ENCODE measurements at regions not wholly inside any gene's neighbourhood (a gene's known extent, or its start where the extent isn't known, plus 50 kb on each side); places are given as distances from the start of the nearest gene placed in this dataset.

DNA sequence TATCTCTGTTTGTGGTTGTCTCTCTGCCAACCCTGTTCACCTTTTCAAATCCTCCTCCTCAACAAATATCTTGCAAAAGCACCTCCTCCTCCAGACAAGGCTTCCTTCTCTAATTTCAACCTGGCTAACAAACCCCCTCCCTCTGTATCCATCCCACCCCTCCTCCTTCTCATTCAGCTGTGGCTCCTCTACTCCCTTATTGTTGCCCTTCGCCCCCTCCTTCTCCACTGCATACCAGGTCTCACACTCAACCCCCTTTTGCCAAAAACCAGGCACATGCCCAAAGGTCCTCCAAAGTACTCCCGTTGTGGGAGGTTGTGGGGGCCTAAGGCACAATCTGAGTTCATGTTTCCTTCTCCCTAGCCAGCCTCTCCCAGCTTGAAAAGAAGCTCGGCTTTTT lies 110.6 kb downstream of the JRKL start:
- BruUV-seq (replicated peaks) = no TSS peak
- H3K27me3 Mint-ChIP-seq (ENCODE audit: insufficient read depth, unreplicated experiment) = peaks cover 3% of the 10 kb centered on the region
- ChIA-PET POLR2A (no interaction called here), CTCF (no interaction called here)
- no peak overlapping the region for H3K27ac Mint-ChIP-seq (ENCODE audit: unreplicated experiment)
- no peak overlapping the region for H3K4me3 ChIP-seq (ENCODE audit: low read depth, low read length)
- H3K4me3 Mint-ChIP-seq (ENCODE audit: unreplicated experiment) = no peak overlapping the region
- intact Hi-C loops (cut with micrococcal nuclease; ENCODE audit: unreplicated experiment) = no loop called here
- H3K4me1 Mint-ChIP-seq (ENCODE audit: low read depth, unreplicated experiment) = no peaks in the 10 kb centered on the region
- no peaks in the 10 kb centered on the region for H3K36me3 Mint-ChIP-seq (ENCODE audit: insufficient read depth, unreplicated experiment)
- H3K4me1 ChIP-seq = no peaks in the 10 kb centered on the region
- TF ChIP-seq, protein P1, sequence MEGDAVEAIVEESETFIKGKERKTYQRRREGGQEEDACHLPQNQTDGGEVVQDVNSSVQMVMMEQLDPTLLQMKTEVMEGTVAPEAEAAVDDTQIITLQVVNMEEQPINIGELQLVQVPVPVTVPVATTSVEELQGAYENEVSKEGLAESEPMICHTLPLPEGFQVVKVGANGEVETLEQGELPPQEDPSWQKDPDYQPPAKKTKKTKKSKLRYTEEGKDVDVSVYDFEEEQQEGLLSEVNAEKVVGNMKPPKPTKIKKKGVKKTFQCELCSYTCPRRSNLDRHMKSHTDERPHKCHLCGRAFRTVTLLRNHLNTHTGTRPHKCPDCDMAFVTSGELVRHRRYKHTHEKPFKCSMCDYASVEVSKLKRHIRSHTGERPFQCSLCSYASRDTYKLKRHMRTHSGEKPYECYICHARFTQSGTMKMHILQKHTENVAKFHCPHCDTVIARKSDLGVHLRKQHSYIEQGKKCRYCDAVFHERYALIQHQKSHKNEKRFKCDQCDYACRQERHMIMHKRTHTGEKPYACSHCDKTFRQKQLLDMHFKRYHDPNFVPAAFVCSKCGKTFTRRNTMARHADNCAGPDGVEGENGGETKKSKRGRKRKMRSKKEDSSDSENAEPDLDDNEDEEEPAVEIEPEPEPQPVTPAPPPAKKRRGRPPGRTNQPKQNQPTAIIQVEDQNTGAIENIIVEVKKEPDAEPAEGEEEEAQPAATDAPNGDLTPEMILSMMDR (IDR thresholded peaks at IDR 0.05; ENCODE audit: insufficient read depth in 1 of 2, low read depth in 1 of 2, low read length in 1 of 2, severe bottlenecking in 1 of 2, unreplicated experiment in 1 of 2) = no peak
- no peaks in the 10 kb centered on the region for H3K9me3 Mint-ChIP-seq (ENCODE audit: unreplicated experiment)
- peaks cover 13% of the 10 kb centered on the region; the same call in 1 of the 2 replicates for H3K9me3 ChIP-seq
- H3K27me3 ChIP-seq (replicated peaks; ENCODE audit: control insufficient read depth, insufficient read depth, low read length) = no peaks in the 10 kb centered on the region
- H3K36me3 ChIP-seq (ENCODE audit: control insufficient read depth, insufficient read depth, low read length) = no peaks in the 10 kb centered on the region
- DNase-seq = no peak

- no peaks in the 10 kb centered on the region for H3K27me3 ChIP-seq (replicated peaks; ENCODE audit: control insufficient read depth, insufficient read depth, low read length)
- H3K9me3 Mint-ChIP-seq (ENCODE audit: unreplicated experiment) = no peaks in the 10 kb centered on the region
- no peak overlapping the region for H3K27ac Mint-ChIP-seq (ENCODE audit: unreplicated experiment)
- TF ChIP-seq, protein P1 (IDR thresholded peaks at IDR 0.05; ENCODE audit: insufficient read depth in 1 of 2, low read depth in 1 of 2, low read length in 1 of 2, severe bottlenecking in 1 of 2, unreplicated experiment in 1 of 2) = no peak
- CTCF ChIA-PET = no interaction called here
- POLR2A ChIA-PET = no interaction called here
- no peaks in the 10 kb centered on the region for H3K27me3 Mint-ChIP-seq (ENCODE audit: insufficient read depth, unreplicated experiment)
- no peaks in the 10 kb centered on the region for H3K4me1 Mint-ChIP-seq (ENCODE audit: low read depth, unreplicated experiment)
- BruUV-seq (replicated peaks) = no TSS peak
- no peak for DNase-seq
- no peaks in the 10 kb centered on the region for H3K36me3 ChIP-seq (ENCODE audit: control insufficient read depth, insufficient read depth, low read length)
- peaks cover 5% of the 10 kb centered on the region; the same call in 1 of the 2 replicates for H3K9me3 ChIP-seq
- H3K36me3 Mint-ChIP-seq (ENCODE audit: insufficient read depth, unreplicated experiment) = no peaks in the 10 kb centered on the region
- no peaks in the 10 kb centered on the region for H3K4me1 ChIP-seq
- intact Hi-C loops (cut with micrococcal nuclease; ENCODE audit: unreplicated experiment) = no loop called here
- no peak overlapping the region for H3K4me3 Mint-ChIP-seq (ENCODE audit: unreplicated experiment)
- H3K4me3 ChIP-seq (ENCODE audit: low read depth, low read length) = no peak overlapping the region
These were observed 116.2 kb downstream of the JRKL start for GRCh38 chr11:96506041-96506440.

DNA sequence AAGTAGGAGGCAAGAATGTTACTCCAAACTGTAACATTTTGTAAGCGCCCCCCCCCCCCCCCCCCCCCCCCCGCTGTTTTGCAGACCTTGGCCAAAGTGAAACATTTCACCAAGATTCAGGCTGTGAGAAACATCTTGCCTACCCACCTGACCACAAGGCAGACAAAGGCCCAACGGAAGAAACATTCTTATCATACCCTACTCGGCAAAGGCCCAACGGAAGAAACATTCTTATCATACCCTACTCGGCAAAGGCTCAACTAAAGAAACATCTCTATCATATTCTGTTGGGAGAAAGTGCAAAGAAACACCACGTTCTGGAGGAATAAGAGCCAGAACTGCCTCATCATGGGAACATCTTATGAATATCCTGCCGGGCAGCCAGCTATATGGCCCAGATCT lies 117.1 kb downstream of the JRKL start:
- Histone ChIP-seq H3K36me3 (ENCODE audit: control insufficient read depth, insufficient read depth, low read length) (no peaks in the 10 kb centered on the region), H3K4me1 (no peaks in the 10 kb centered on the region), H3K9me3 (peaks cover 5% of the 10 kb centered on the region; the same call in 1 of the 2 replicates), H3K4me3 (ENCODE audit: low read depth, low read length) (no peak overlapping the region), H3K27me3 (replicated peaks; ENCODE audit: control insufficient read depth, insufficient read depth, low read length) (no peaks in the 10 kb centered on the region)
- Mint-ChIP-seq H3K4me1 (ENCODE audit: low read depth, unreplicated experiment) (no peaks in the 10 kb centered on the region), H3K27ac (ENCODE audit: unreplicated experiment) (no peak overlapping the region), H3K4me3 (ENCODE audit: unreplicated experiment) (no peak overlapping the region), H3K9me3 (ENCODE audit: unreplicated experiment) (no peaks in the 10 kb centered on the region), H3K36me3 (ENCODE audit: insufficient read depth, unreplicated experiment) (no peaks in the 10 kb centered on the region), H3K27me3 (ENCODE audit: insufficient read depth, unreplicated experiment) (no peaks in the 10 kb centered on the region)
- no TSS peak for BruUV-seq (replicated peaks)
- no peak for DNase-seq
- ChIA-PET CTCF (no interaction called here), POLR2A (no interaction called here)
- TF ChIP-seq, protein P1 (IDR thresholded peaks at IDR 0.05; ENCODE audit: insufficient read depth in 1 of 2, low read depth in 1 of 2, low read length in 1 of 2, severe bottlenecking in 1 of 2, unreplicated experiment in 1 of 2) = no peak
- intact Hi-C loops (cut with micrococcal nuclease; ENCODE audit: unreplicated experiment) = no loop called here
